CD4-positive, alpha-beta T cell (primary cell): ENCODE measurements at regions not wholly inside any gene's neighbourhood (a gene's known extent, or its start where the extent isn't known, plus 50 kb on each side); places are given as distances from the start of the nearest gene placed in this dataset.

Experiments used
- ATAC-seq: fragments of 200-7000 bp; cut with Tn5 transposase; one replicate; pipeline ENCODE4 v1.10.0; 2022; ENCODE audit warnings: mild to moderate bottlenecking; ENCODE audit not compliant: poor library complexity
- CTCF ChIA-PET: fragments of 350-600 bp; sonication (Branson Sonifier 250); formaldehyde crosslinking; loops from one replicate; lab custom pipeline; 2021; ENCODE audit warnings: antibody characterized with exemption, inconsistent platforms; lab: Charles Lee
- POLR2A ChIA-PET: fragments of 350-600 bp; sonication (Branson Sonifier 250); formaldehyde crosslinking; loops from one replicate; lab custom pipeline; 2021; ENCODE audit warnings: antibody characterized with exemption, inconsistent platforms; lab: Charles Lee
- DNase-seq, 14 experiments: peaks; one replicate each; pipeline ENCODE4 v3.0.0-alpha.2; 2013 to 2020; ENCODE audit warnings: mixed read lengths in 2 of 14
- H3K27ac ChIP-seq, 2 donors: one replicate each; pipeline versions ENCODE4 v1.5.1 to v1.7.0; 2013; ENCODE audit warnings: low read length in 2 of 2, low read depth in 1 of 2, mild to moderate bottlenecking in 1 of 2
- H3K27me3 ChIP-seq, 2 experiments: 1 replicate in 1 of 2; 2 replicates in 1 of 2; pipeline versions ENCODE4 v1.6.1 to v1.7.0; 2013; ENCODE audit warnings: low read length in 2 of 2, control low read depth in 1 of 2, mild to moderate bottlenecking in 1 of 2, moderate library complexity in 1 of 2; ENCODE audit not compliant: insufficient read depth in 2 of 2, control insufficient read depth in 1 of 2
- H3K36me3 ChIP-seq: one replicate; pipeline ENCODE4 v1.6.1; 2013; ENCODE audit warnings: low read length, control low read depth; ENCODE audit not compliant: insufficient read depth
- H3K4me1 ChIP-seq: one replicate; pipeline ENCODE4 v1.6.1; 2013; ENCODE audit warnings: low read length, control low read depth; ENCODE audit not compliant: insufficient read depth
- H3K4me3 ChIP-seq: one replicate; pipeline ENCODE4 v1.5.1; 2013; ENCODE audit warnings: mild to moderate bottlenecking, low read length, moderate library complexity
- H3K9me3 ChIP-seq, 2 experiments: 1 replicate in 1 of 2; 2 replicates in 1 of 2; pipeline versions ENCODE4 v1.6.1 to v1.7.0; 2013; ENCODE audit warnings: low read length in 2 of 2, mild to moderate bottlenecking in 2 of 2, control low read depth in 1 of 2, moderate library complexity in 1 of 2; ENCODE audit not compliant: control insufficient read depth in 1 of 2, insufficient read depth in 1 of 2
- H3K27ac Mint-ChIP-seq: one replicate; pipeline ENCODE4 v1.8.0; 2020; ENCODE audit warnings: mixed read lengths
- H3K27me3 Mint-ChIP-seq: one replicate; pipeline ENCODE4 v1.8.0; 2021; ENCODE audit warnings: mixed read lengths
- H3K36me3 Mint-ChIP-seq: one replicate; pipeline ENCODE4 v1.8.0; 2021; ENCODE audit warnings: low read depth, mixed read lengths
- H3K4me1 Mint-ChIP-seq: one replicate; pipeline ENCODE4 v1.8.0; 2021; ENCODE audit warnings: low read depth, mixed read lengths
- H3K4me3 Mint-ChIP-seq: one replicate; pipeline ENCODE4 v1.8.0; 2020; ENCODE audit warnings: mild to moderate bottlenecking, mixed read lengths
- H3K9me3 Mint-ChIP-seq: one replicate; pipeline ENCODE4 v1.8.0; 2020; ENCODE audit warnings: mixed read lengths
- intact Hi-C, 2 experiments: fragments of 100-400 bp; cut with DNase I in 1 of 2; cut with micrococcal nuclease in 1 of 2; formaldehyde crosslinking; loops; one replicate each; pipeline versions ENCODE4 v1.15.1 to v1.9.0; 2023 to 2025; cut with DNase I, micrococcal nuclease
- TF ChIP-seq, protein P1 (sequence below): fragments of 200-600 bp; IDR thresholded peaks from one replicate; pipeline ENCODE4 v1.8.0; 2022; ENCODE audit warnings: antibody characterized with exemption, mild to moderate bottlenecking

GRCh38 chr13:84192125-84192524 lies 309.9 kb upstream of the SLITRK1 start:
- H3K36me3 Mint-ChIP-seq, result no peaks in the 10 kb centered on the region
- H3K4me1 Mint-ChIP-seq, result no peaks in the 10 kb centered on the region
- ChIA-PET POLR2A (no interaction called here), CTCF (no interaction called here)
- H3K4me3 Mint-ChIP-seq, result no peak overlapping the region
- no peak overlapping the region for H3K4me3 ChIP-seq
- no peaks in the 10 kb centered on the region for H3K36me3 ChIP-seq
- H3K4me1 ChIP-seq, result no peaks in the 10 kb centered on the region
- H3K9me3 Mint-ChIP-seq, result peaks cover 3% of the 10 kb centered on the region
- no peaks in the 10 kb centered on the region for H3K9me3 ChIP-seq
- intact Hi-C loops, result no loop called here
- no peak overlapping the region for H3K27ac ChIP-seq
- H3K27ac Mint-ChIP-seq, result no peak overlapping the region
- no peaks in the 10 kb centered on the region for H3K27me3 ChIP-seq
- TF ChIP-seq, protein P1, sequence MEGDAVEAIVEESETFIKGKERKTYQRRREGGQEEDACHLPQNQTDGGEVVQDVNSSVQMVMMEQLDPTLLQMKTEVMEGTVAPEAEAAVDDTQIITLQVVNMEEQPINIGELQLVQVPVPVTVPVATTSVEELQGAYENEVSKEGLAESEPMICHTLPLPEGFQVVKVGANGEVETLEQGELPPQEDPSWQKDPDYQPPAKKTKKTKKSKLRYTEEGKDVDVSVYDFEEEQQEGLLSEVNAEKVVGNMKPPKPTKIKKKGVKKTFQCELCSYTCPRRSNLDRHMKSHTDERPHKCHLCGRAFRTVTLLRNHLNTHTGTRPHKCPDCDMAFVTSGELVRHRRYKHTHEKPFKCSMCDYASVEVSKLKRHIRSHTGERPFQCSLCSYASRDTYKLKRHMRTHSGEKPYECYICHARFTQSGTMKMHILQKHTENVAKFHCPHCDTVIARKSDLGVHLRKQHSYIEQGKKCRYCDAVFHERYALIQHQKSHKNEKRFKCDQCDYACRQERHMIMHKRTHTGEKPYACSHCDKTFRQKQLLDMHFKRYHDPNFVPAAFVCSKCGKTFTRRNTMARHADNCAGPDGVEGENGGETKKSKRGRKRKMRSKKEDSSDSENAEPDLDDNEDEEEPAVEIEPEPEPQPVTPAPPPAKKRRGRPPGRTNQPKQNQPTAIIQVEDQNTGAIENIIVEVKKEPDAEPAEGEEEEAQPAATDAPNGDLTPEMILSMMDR, result no peak
- ATAC-seq (no peak), DNase-seq (no peak)
- H3K27me3 Mint-ChIP-seq, result no peaks in the 10 kb centered on the region

DNA sequence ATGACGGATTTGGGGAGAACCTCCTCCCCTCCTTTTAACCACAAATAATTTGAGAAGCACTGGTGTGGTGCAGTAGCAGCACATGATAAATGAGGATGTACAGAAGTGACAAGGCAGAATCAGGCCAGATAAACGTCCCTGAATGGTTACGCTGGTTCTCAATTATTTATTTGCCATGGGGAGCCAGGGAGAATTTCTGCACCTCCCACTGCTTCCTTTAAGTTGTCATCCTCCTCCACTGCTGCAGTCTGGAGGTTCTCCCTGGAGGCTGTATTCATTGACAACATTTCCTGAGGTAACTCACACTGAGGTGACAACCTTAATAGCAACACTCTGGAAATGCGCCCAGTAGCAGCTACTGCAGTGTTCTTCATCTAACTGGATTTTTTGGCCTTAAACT lies 308.9 kb upstream of the SLITRK1 start:
- TF ChIP-seq, protein P1, result no peak
- no peak overlapping the region for H3K4me3 Mint-ChIP-seq
- no peaks in the 10 kb centered on the region for H3K27me3 ChIP-seq
- ChIA-PET CTCF (no interaction called here), POLR2A (no interaction called here)
- ATAC-seq, result no peak
- H3K4me1 Mint-ChIP-seq, result no peaks in the 10 kb centered on the region
- H3K36me3 Mint-ChIP-seq, result no peaks in the 10 kb centered on the region
- H3K27me3 Mint-ChIP-seq, result no peaks in the 10 kb centered on the region
- H3K4me1 ChIP-seq, result no peaks in the 10 kb centered on the region
- intact Hi-C loops, result no loop called here
- no peak overlapping the region for H3K4me3 ChIP-seq
- H3K9me3 Mint-ChIP-seq, result peaks cover 3% of the 10 kb centered on the region
- no peak overlapping the region for H3K27ac ChIP-seq
- H3K9me3 ChIP-seq, result no peaks in the 10 kb centered on the region
- H3K36me3 ChIP-seq, result no peaks in the 10 kb centered on the region
- no peak for DNase-seq
- H3K27ac Mint-ChIP-seq, result no peak overlapping the region

- intact Hi-C loops, result no loop called here
- H3K4me3 Mint-ChIP-seq, result no peak overlapping the region
- Histone ChIP-seq H3K36me3 (no peaks in the 10 kb centered on the region), H3K27ac (no peak overlapping the region), H3K9me3 (no peaks in the 10 kb centered on the region), H3K4me1 (no peaks in the 10 kb centered on the region), H3K27me3 (no peaks in the 10 kb centered on the region), H3K4me3 (no peak overlapping the region)
- H3K27me3 Mint-ChIP-seq, result no peaks in the 10 kb centered on the region
- ChIA-PET POLR2A (no interaction called here), CTCF (no interaction called here)
- H3K27ac Mint-ChIP-seq, result no peak overlapping the region
- no peaks in the 10 kb centered on the region for H3K4me1 Mint-ChIP-seq
- DNase-seq, result no peak
- H3K9me3 Mint-ChIP-seq, result peaks cover 2% of the 10 kb centered on the region
- TF ChIP-seq, protein P1, result no peak
- H3K36me3 Mint-ChIP-seq, result no peaks in the 10 kb centered on the region
- no peak for ATAC-seq
Measured at GRCh38 chr13:84187626-84188025, 305.4 kb upstream of the SLITRK1 start.
